GM12875 (cell line): ENCODE measurements at regions not wholly inside any gene's neighbourhood (a gene's known extent, or its start where the extent isn't known, plus 50 kb on each side); places are given as distances from the start of the nearest gene placed in this dataset.

Source experiments
- H3K4me3 ChIP-seq: one replicate; pipeline ENCODE4 v1.5.1; 2011; ENCODE audit warnings: low read depth, low read length, control low read depth
- TF ChIP-seq, protein P1 (sequence below): IDR thresholded peaks from 2 replicates; pipeline ENCODE4 v1.5.1; 2011; ENCODE audit warnings: low read depth, mild to moderate bottlenecking, control low read depth, inconsistent platforms, low read length, moderate library complexity, borderline replicate concordance; ENCODE audit not compliant: insufficient read depth

DNA sequence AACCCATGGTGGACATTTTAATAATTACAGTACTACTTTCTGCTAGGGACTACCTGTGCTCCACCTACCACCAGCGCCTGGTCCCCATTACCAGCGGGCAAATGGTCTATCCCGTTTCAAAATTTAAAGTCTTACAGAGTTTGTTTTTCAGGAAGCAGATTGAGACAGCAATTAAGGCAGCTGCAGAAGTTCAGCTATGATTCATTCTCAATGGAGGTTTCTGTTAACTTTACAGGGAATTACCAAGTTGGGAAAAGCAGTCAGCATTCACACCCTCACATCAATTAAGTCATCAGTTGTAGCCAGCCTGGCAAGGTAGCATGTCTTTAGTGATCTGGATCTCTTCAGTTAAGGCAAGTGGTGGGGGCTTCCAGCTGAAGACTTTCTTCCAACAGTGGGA lies 410.6 kb upstream of the DAB2 start:
- TF ChIP-seq, protein P1, sequence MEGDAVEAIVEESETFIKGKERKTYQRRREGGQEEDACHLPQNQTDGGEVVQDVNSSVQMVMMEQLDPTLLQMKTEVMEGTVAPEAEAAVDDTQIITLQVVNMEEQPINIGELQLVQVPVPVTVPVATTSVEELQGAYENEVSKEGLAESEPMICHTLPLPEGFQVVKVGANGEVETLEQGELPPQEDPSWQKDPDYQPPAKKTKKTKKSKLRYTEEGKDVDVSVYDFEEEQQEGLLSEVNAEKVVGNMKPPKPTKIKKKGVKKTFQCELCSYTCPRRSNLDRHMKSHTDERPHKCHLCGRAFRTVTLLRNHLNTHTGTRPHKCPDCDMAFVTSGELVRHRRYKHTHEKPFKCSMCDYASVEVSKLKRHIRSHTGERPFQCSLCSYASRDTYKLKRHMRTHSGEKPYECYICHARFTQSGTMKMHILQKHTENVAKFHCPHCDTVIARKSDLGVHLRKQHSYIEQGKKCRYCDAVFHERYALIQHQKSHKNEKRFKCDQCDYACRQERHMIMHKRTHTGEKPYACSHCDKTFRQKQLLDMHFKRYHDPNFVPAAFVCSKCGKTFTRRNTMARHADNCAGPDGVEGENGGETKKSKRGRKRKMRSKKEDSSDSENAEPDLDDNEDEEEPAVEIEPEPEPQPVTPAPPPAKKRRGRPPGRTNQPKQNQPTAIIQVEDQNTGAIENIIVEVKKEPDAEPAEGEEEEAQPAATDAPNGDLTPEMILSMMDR = no peak
- H3K4me3 ChIP-seq = no peak overlapping the region

- H3K4me3 ChIP-seq = no peak overlapping the region
- TF ChIP-seq, protein P1 = no peak
These were observed 404.7 kb upstream of the DAB2 start for GRCh38 chr5:39829441-39829840.

DNA sequence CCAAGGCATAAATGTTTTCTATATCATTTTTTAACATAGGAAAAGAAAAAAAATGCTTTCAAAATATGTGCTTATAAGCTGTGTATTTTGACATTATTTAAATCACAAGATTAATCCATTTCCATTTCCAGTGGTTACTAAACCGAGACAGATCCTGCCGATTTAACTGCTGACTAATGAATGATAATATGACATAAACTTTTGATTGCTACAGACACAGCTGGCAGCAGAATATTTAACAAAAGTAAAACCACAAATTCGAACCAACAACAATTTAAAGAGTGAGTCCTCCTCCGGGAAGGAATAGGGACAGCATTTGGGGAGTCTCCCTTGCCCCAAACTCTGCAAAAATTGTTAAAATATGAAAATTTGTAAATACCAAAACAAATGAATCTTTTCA lies 401.3 kb upstream of the DAB2 start:
- TF ChIP-seq, protein P1 = no peak
- H3K4me3 ChIP-seq = no peak overlapping the region

- TF ChIP-seq, protein P1 = no peak
These were observed 400.5 kb upstream of the DAB2 start for GRCh38 chr5:39825301-39825700.

GRCh38 chr5:39822020-39822419 lies 397.2 kb upstream of the DAB2 start:
- H3K4me3 ChIP-seq = no peak overlapping the region
- TF ChIP-seq, protein P1 = no peak

More at GRCh38 chr5:39825301-39825700, 400.5 kb upstream of the DAB2 start:
- no peak overlapping the region for H3K4me3 ChIP-seq

GRCh38 chr5:39816866-39817265 lies 392.1 kb upstream of the DAB2 start:
- TF ChIP-seq, protein P1 = no peak
- no peak overlapping the region for H3K4me3 ChIP-seq

DNA sequence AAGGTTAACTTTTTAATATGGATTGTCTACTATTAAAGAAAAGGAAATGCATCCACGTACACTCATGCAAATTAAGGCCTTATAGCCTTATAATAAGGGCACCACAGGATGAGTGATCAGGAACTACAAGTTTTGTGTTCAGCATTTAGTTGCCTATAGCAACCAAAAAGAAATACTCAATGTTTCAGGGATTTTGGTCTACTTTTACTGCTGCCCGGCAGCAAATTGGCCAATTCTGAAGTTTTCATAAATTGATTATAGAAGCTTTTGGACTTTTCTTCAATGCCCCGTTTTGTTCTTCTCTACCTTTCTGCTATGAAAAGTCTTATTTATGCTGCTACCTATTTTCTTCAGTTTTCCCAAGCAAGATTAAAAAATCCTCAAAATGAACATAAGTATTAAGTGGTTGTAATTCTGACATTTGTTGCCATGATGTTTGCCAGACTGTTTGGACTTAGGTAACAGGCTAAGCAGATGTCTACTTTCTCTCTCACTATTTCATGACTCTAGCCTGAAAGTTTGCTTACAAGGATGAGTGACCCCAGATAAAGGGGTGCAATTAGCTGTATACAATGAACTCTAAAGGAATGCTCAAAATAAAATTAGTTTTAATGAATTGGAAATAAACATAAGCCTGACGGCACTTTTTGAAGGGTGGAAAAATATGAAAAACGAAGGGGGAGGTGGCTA lies 391.5 kb upstream of the DAB2 start:
- no peak overlapping the region for H3K4me3 ChIP-seq
- TF ChIP-seq, protein P1 = no peak
